ENCODE measurements at regions not wholly inside any gene's neighbourhood (a gene's known extent, or its start where the extent isn't known, plus 50 kb on each side); places are given as distances from the start of the nearest gene placed in this dataset.
"Not testable (repeated sequence)": the region's sequence is repeated elsewhere in the genome, so short reads cannot be mapped to it uniquely, and the experiment has no call there.

DNA sequence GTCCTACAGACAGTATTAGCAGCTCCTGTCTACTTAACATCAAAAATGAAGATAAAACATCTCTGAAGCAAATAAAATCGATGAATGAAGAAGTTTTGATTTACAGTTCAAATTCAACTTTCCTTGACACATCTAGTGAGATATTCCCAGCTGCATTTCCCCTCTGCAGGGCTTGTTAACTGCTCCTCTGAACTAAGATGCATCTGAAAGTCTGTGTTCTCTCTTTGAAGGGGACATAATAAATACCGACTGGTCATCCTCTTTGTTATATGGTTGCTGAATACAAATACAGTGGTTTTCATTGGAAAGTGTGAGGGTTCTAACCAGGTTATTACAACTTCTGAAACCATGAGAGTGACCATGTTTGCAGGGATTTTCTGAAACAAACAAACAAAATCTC is 266.4 kb upstream of the SLC16A7 start:
- no peak for DNase-seq

DNA sequence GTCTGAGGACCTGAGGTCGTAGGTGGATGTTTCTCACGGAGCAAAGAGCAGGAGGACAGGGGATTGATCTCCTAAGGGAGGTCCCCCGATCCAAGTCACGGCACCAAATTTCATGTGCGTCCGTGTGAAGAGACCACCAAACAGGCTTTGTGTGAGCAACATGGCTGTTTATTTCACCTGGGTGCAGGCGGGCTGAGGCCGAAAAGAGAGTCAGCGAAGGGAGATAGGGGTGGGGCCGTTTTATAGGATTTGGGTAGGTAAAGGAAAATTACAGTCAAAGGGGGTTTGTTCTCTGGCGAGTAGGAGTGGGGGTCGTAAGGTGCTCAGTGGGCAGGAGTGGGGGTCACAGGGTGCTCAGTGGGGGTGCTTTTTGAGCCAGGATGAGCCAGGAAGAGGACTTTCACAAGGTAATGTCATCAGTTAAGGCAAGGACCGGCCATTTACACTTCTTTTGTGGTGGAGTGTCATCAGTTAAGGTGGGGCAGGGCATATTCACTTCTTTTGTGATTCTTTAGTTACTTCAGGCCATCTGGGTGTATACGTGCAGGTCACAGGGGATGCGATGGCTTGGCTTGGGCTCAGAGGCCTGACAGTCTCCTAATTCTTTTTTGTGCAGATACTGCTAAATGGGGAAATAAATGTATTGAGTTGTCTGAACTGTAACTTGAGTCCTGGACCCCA is 267.3 kb upstream of the SLC16A7 start:
- not testable (repeated sequence) for DNase-seq

DNA sequence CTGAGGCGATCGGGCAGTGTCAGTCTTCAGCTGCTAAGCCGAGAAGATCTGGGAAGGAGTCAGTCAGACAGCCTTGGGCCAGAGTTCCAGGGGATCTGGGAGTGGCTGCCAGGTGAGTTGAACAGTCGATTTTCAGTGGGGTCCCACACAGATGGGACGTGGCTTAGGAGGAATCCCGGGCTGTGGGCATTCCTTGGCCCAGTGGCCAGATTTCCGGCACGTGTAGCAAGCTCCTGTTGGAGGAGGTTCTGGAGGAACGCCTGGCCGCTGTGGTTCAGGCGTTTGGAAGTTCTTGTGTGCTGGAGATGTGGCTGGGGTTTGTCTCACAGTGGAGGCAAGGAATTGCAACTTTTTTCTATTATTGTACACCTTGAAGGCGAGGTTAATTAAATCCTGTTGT is 269.4 kb upstream of the SLC16A7 start:
- not testable (repeated sequence) for DNase-seq

DNA sequence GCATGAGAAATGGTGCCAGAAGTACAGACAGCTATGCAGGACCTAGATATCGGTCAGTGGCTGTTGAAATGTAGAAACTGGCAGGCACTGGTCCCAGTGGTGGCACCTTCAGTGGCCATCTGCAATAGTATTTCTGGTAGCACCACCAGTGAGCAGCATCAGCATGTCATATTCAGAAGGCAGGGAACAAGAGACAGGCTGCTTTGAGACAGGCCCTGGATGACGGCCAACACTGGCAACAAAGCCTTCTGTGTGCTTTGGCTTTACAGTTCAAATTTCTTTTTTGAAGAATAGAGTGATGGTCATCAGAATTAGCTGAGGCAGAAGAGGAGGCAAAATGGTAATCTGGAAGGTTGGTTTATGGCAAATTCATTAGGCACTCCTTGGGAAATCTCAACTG is 273.4 kb upstream of the SLC16A7 start:
- no peak for DNase-seq

DNA sequence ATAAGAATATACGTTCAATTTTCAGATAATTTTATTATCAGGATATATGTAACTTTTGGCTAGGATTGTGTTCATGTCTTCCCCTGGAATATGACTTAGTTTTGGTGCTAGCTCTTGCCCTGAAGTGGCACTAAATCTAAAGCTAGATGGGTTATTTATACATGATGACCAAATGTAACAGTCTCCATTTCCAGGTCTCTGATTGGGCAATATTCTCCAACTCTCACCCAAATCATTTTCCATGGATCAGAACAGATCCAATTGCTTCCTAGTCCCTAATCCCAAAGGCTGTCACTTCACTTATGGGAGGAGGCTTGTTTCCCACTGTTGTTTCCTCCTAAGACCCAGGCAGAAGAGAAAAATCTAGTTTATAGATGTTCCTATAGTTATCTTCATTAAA is 274.6 kb upstream of the SLC16A7 start:
- DNase-seq: no peak

DNA sequence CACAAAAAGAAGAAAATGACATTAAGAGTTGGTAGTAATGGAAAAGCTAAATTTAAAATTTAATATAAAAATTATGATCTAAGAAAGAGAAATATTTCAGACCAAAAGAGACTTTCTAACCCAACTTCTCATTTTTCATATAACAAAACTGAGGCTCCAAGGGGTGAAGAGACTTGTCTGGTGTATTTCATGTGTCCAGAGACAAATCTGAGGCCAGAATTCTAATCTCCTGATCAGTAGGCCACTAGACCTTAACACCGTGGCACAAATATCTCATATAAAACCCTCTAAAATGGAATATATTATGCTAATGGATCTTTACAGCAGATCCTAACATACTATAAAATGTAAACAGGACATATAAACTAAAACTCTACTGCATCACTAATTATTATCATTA is 275.7 kb upstream of the SLC16A7 start:
- no peak for DNase-seq

DNA sequence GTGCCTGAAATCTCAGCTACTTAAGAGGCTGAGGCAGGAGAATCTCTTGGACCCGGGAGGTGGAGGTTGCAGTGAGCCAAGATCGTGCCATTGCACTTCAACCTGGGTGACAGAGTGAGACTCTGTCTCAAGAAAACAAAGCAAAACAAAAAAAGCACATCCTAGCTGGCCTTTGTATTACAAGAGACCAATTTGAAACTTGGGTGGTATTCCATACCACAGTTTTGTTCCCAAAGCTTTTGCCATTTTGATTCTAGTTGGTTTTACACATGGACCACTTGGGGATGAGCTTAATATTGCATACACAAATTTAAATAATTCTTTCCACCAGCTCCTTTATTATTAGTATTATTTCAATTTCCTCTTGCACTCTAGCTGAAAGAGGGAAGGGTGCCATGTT is 276.9 kb upstream of the SLC16A7 start:
- DNase-seq: no peak

DNA sequence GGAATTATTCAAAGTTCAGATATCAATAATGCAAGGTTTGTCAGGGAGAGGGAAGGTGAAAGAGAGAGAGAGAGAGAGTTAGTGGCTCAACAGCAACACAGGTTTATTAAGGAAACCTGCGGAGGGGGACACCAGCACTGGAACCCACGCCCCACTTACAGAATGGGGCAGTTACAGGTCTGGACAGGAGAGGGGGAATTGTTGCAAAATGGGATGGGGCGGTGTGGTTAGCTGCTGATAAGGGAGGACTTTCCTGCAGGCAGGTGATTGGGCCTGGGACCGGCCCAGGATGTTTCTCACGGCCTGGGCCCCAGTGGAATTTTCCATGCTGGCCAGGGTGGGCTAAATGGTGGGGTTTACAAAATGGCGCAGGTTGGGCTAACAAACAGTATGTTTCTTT is 278.2 kb upstream of the SLC16A7 start:
- DNase-seq: no peak

DNA sequence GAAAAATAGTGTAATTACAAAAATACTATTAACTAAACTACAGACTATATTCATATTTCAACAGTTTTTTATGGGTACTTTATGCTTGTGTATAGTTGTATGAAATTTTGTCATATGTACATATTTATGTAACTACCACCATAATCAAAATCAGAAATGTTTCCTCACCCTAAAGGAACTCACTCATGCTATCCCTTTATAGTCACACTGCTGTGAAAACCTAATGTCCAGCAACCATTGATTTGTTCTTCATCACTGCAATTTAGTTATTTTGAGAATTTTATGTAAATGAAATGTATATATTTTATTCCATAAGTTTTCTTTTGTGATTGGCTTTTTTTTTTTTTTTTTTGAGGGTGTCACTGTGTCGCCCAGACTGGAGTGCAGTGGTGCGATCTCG is 278.9 kb upstream of the SLC16A7 start:
- DNase-seq: no peak

DNA sequence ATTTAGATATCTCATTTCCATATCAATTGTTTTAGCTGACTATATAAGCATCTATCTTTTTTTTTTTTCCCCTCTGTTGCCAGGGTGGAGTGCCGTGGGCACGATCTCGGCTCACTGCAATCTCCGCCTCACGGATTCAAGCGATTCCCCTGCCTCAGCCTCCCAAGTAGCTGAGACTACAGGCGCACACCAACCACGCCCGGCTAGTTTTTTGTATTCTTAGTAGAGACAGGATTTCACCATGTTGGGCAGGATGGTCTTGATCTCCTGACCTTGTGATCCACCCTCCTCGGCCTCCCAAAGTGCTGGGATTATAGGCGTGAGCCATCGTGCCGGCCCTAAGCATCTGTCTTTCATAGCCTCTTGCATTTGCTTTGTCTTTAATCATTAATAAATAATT is 279.5 kb upstream of the SLC16A7 start:
- not testable (repeated sequence) for DNase-seq

DNA sequence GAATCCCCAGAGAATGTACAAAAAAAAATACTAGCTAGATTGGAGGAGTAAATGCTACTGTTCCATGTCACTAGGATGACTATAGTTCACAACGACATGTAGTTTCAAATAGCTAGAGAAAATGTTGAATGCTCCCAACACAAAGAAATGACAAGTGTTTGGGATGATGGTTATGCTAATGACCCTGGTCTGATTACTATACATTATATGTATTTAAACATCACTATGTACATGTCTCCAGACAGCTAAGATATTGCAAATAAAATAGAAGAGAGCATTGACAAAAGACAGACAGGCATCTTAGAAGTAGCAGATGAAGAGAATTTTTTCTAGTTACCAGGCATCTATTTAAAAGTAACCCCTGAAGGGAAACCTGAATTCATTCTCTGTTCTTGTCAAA is 281.6 kb upstream of the SLC16A7 start:
- DNase-seq: no peak

DNA sequence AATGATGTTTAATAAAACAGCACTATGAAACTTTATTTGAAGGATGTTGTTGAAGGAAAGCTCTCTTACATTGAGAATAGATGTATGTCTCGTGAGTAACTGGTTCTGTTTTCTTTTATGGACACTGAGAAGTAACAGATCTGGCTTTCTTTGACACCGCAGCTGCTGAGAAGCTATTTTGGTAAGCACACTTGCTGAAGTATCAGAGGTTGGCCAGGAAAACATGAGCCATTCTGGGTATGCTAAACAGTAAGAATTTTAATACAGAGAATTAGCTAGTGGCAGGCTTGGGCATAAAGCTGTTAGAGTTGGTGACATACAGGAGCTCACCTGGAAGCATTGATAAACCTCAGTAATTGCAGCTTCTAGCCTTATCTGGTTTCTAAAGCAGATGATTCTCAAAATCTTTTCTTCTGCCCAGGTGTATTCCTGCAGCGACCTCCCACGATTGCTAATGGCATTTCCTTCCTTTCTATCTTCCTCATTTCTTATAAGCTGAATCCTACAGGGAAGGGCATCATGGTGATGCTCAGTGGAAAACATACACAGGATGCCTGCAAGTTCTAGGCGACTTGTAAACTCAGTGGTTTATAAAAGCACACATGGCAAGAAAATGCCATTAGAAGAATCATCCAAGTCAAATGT is 291.6 kb upstream of the SLC16A7 start:
- no peak for DNase-seq

DNA sequence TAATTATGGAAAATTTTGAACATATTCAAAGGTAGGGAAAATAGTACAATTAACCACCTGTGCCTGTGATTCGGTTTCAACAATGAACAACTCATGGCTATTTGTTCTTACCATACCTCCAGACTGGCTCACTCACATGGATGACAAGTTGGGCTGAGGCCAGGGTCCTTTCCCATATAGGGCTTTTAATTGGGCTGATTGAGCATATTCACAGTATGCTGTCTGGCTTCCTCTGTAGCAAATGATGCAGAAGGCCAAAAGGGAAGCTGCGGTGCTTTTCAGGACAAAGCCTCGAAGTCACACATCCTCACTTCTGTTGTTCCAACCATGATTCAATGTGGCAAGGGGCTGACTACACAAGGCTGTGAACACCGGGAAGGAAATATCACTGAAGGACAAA is 297.5 kb upstream of the SLC16A7 start:
- no peak for DNase-seq

DNA sequence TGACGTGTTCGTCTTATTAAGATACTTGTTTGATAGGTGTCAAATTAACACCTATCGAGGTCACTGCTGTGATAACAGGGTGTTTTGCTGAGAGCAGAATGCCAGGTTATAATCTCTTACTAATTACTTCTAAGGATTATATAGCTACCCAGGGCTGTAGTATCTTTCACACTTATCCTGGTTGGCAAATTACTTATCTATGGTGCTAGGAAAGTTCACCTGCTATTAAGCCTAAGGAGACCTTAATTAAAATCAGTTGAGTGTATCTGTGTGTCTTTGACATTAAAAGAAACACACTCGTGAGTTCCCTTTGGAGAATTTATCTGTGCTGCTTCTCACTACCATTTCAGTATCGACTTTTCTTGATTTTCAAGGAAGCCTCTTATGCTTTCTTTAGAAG is 301.6 kb upstream of the SLC16A7 start:
- DNase-seq: no peak

DNA sequence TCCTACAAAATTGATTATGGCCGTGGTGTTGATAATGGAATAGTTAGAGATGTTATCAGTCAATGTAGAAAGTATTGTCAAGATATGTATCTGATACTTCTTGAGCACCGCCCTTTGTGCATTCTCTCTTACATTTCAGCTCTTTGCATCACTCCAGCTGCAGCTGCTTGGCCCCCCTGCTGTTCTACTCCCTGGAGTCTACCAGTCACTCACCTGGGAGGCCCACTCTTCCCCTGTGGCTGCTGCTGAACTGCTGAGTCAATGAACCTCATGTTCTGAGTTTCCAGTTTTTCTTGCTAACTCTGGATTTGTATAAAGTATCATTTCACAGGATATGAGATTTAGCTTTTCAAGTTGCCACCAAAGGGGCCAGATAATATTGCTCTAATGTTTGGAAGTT is 312.8 kb upstream of the SLC16A7 start:
- DNase-seq: no peak

DNA sequence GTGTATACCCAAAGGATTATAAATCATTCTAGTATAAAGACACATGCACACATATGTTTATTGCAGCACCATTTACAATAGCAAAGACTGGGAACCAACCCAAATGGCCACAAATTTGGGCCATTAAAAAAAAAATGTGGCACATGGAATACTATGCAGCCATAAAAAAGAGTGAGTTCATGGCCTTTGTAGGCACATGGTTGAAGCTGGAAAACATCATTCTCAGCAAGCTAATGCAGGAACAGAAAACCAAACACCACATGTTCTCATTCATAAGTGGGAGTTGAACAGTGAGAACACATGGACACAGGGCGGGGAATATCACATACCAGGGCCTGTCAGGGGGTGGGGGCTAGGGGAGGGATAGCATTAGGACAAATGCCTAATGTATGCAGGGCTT is 322.3 kb upstream of the SLC16A7 start:
- DNase-seq: not testable (repeated sequence)

DNA sequence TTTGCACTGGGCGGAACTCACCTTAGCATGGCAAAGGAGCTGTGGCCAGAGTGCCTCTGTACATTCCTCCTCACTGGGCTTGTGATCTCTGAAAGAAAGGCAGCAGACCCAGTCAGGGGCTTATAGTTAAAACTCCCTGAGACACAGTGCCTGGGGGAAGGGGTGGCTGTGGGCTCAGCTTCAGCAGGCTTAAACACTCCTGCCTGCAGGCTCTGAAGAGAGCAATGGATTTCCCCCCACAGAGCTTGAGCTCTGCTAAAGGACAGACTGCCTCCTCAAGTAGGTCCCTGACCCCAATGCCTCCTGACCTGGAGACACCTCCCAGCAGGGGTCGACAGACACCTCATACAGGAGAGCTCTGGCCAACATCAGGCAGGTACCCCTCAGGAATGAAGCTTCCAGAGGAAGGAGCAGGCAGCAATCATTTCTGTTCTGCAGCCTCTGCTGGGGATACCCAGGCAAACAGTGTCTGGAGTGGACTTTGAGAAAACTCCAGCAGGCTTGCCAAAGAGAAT is 327.5 kb upstream of the SLC16A7 start:
- no peak for DNase-seq

DNA sequence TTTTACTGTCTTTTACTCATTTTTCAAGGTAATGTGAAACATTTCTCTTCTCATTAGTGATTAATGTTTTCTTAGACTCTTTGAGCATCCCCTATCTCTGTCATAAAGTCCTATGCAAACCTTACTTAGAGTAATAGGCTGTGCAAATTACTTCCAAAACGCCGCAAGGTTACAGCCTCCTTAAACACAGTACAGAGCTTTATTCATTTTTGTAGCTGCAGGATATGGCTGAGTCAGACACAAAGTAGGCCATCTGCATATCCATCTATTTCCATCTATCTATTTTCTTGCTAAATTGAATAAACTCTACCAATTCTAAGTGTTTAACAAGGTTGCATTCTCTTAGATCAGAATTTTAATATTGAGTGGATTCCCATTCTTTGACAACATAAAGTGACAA is 335.6 kb upstream of the SLC16A7 start:
- no peak for DNase-seq

DNA sequence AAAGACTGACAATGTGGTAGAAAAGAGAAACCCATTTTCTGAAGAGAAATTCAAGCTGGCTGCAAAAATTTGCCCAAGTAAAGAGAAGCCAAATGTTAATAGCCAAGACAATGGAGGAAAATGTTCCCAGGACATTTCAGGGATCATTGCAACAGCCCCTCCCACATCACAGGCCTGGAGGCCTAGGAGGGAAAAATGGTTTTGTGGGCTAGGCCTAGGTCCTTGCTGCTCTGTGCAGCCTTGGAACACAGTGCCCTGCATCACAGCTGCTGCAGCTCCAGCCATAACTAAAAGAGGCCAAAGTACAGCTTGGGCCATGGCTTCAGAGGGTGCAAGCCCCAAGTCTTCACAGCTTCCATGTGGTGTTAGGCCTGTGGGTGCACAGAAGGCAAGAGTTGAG is 332.4 kb upstream of the LRIG3 start:
- DNase-seq: no peak

DNA sequence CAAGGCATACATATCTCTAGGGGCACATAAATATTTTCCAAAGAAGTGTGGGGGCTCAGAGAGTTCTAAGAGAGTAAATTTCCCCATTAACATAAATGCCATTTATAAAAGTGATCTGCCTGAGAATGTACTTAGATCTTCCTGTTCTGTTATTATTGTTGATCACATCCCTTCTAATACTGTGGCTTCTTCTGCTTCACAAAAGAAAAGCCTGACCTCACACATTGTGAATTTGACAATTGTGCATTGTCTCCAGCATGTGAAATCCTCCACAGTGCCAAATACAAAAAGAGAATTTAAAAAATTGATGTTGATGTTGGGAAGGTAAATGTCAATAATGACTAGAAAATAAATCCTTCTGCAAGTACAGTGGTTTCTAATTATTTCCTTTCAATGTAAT is 330.5 kb upstream of the LRIG3 start:
- no peak for DNase-seq

DNA sequence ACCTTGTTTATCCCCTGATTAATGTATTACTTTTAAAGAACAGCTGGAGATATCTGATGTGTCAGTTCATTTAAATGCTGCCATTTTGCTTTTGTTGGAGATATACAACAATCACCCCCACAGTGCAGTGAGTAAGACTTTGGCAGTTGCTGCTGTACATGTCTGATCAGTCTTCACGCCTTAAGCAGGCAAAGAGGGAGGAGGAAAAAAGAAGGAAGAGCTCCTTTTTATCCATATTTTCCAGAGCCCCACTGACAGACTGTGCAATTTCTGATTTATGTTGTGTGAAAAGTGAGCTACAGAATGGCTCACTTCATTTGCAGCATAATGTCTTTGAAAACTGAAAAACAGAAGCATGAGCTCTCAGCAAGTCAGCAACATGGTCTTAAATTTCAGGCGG is 319.7 kb upstream of the LRIG3 start:
- no peak for DNase-seq

DNA sequence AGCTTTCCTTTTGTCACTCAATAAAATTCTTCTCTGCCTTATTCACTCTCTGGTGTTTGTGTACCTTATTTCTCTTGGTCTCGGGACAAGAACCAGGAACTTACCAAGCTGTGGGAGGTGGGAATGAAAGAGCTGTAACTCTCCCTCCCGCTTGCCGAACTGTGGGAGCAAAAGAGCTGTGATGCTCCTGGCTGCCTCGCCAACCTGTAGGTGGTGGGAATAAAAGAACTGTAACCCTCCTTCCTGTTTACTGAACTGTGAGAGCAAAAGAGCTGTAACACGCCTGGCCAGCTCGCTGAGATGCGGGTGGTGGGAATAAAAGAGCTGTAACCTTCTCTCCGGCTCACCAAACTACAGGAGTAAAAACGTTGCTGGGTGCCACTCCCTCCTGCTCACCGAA is 314.1 kb upstream of the LRIG3 start:
- DNase-seq: no peak

DNA sequence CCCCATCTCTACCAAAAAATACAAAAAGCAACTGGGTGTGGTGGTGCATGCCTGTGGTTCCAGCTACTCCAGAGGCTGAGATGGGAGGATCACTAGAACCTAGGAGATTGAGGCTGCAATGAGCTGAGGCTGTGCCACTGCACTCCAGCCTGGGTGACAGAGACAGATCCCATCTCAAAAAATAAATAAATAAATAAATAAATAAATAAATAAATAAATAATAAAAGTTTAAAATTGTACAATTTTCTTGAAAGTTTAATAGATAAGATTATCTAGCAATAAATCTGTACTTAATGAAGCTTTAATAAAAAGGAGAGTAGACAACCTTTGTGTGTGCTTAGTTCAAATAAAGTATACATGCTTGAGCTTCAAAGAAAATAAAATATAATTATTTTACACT is 310.0 kb upstream of the LRIG3 start:
- DNase-seq: no peak

DNA sequence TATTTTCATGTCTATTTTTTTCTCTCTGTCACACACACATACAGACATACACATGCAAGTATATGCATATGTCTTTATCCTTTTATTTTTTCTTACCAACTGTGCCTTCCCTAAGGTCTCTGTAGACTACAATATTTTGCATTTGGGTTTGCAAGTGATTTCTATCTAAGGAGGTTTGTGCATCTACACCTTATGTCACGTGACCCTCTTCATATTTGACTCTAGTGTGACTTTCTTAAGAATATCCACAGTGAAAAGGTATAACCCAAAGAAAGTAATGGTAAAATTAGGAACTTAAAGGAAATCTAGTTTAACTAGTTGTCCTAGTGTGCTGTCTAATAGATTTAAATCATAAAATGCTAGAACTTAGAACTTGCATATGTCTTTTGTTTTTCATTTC is 298.8 kb upstream of the LRIG3 start:
- no peak for DNase-seq

DNA sequence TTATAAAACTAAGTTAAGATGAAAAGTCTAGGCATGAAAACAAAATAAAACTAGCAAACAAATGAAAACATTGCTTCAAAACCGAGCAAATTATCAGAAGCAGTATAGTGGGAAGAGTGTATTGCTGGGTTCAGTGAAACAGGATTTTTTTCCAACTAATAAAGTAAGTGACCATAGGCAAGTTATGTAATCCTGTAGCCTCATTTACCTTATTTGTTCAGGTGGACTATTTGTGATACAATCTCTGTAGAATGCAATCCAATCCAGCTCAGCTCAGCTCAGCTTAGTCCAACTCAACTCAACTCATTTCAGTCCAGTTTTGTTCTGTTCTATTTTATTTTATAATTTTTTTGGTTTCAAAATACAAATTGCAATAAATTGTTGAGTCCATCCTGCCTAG is 276.7 kb upstream of the LRIG3 start:
- no peak for DNase-seq

Data from stimulated activated CD8-positive, alpha-beta memory T cell treated with anti-CD3 and anti-CD28 coated beads, Interleukin-4, amount 100 ng/mL, for 48 hours (primary cell).